HCT116 (cell line): ENCODE measurements at regions not wholly inside any gene's neighbourhood (a gene's known extent, or its start where the extent isn't known, plus 50 kb on each side); places are given as distances from the start of the nearest gene placed in this dataset.

ENCODE experiments used
- ATAC-seq: fragments of 200-7000 bp; cut with Tn5 transposase; 2 replicates; pipeline ENCODE4 v1.9.1; 2020; ENCODE audit warnings: mild to moderate bottlenecking, moderate library complexity
- BruUV-seq: library from RNA; stranded (reverse); fragments of 400-500 nt; replicated peaks from 2 replicates; lab custom pipeline; 2021; lab: Mats Ljungman, UMichigan
- CTCF ChIA-PET: fragments of 300-600 bp; sonication (Branson Sonifier 250); formaldehyde crosslinking; loops from one replicate; lab custom pipeline; 2021; ENCODE audit warnings: antibody characterized with exemption; lab: Charles Lee
- POLR2A ChIA-PET: fragments of 300-600, 350-600 bp; sonication (Branson Sonifier 250); formaldehyde crosslinking; loops from one replicate; lab custom pipeline; 2021; ENCODE audit warnings: antibody characterized with exemption; lab: Charles Lee
- RAD21 ChIA-PET, 2 experiments: fragments of 300-600 bp; sonication (Branson Sonifier 250); formaldehyde crosslinking; loops; one replicate each; lab custom pipeline; 2023; ENCODE audit warnings: low total read pairs in 2 of 2; ENCODE audit not compliant: uncharacterized antibody in 2 of 2, unreplicated experiment in 2 of 2, low non-redundant PET in 1 of 2; lab: Charles Lee
- DNase-seq: peaks from one replicate; pipeline ENCODE4 v3.0.0-alpha.2; 2010; ENCODE audit warnings: low read depth, low spot score
- H2AFZ ChIP-seq: fragments of 200-600 bp; shearing (Covaris generic), sonication (generic); 2 replicates; pipeline ENCODE4 v1.6.1; 2017; ENCODE audit warnings: low read depth, mixed run types, mixed read lengths, antibody characterized with exemption, low read length; ENCODE audit not compliant: poor library complexity, severe bottlenecking
- H3K27ac ChIP-seq: 2 replicates; pipeline ENCODE4 v1.5.1; 2012; ENCODE audit warnings: low read depth, low read length
- H3K27me3 ChIP-seq: fragments of 200-600 bp; sonication (generic); 2 replicates; pipeline ENCODE4 v1.6.1; 2016; ENCODE audit warnings: mixed run types, low read length, mixed read lengths; ENCODE audit not compliant: insufficient read depth
- H3K36me3 ChIP-seq, 2 experiments: fragments of 200-500 bp in 1 of 2; fragments of 200-600 bp in 1 of 2; sonication (Bioruptor generic) in 1 of 2; sonication (generic) in 1 of 2; 2 replicates each; pipeline versions ENCODE4 v1.5.1 to v1.6.1; 2014 to 2016; ENCODE audit warnings: low read length in 2 of 2, inconsistent platforms in 1 of 2, mixed read lengths in 1 of 2, mixed run types in 1 of 2; ENCODE audit not compliant: insufficient read depth in 2 of 2, control insufficient read depth in 1 of 2
- H3K4me1 ChIP-seq, 2 experiments: fragments of 200-600 bp in 1 of 2; sonication (generic) in 1 of 2; 2 replicates each; pipeline versions ENCODE4 v1.5.1 to v1.6.1; 2012 to 2017; ENCODE audit warnings: low read length in 2 of 2, inconsistent platforms in 1 of 2, mild to moderate bottlenecking in 1 of 2, mixed read lengths in 1 of 2, mixed run types in 1 of 2, moderate library complexity in 1 of 2; ENCODE audit not compliant: insufficient read depth in 2 of 2, control insufficient read depth in 1 of 2
- H3K4me2 ChIP-seq: fragments of 200-600 bp; sonication (generic); 2 replicates; pipeline ENCODE4 v1.6.1; 2017; ENCODE audit warnings: mixed run types, low read length, mixed read lengths
- H3K4me3 ChIP-seq, 2 experiments: fragments of 200-600 bp in 1 of 2; sonication (generic) in 1 of 2; replicated peaks in 1 of 2; 2 replicates each; pipeline ENCODE4 v1.5.1; 2011 to 2016; ENCODE audit warnings: low read length in 2 of 2, control low read depth in 1 of 2, low read depth in 1 of 2, mild to moderate bottlenecking in 1 of 2, mixed read lengths in 1 of 2, mixed run types in 1 of 2
- H3K79me2 ChIP-seq: fragments of 200-600 bp; sonication (generic); 2 replicates; pipeline ENCODE4 v1.6.1; 2017; ENCODE audit warnings: mild to moderate bottlenecking, mixed run types, low read length, moderate library complexity, mixed read lengths; ENCODE audit not compliant: insufficient read depth
- H3K9ac ChIP-seq: fragments of 200-600 bp; sonication (generic); 2 replicates; pipeline ENCODE4 v1.6.1; 2016; ENCODE audit warnings: low read length, mixed read lengths
- H3K9me2 ChIP-seq: fragments of 200-600 bp; sonication (generic), shearing (Covaris generic); 2 replicates; pipeline ENCODE4 v1.6.1; 2017; ENCODE audit warnings: mixed run types, mild to moderate bottlenecking, moderate library complexity; ENCODE audit not compliant: insufficient read depth
- H3K9me3 ChIP-seq, 2 experiments: fragments of 200-500 bp in 1 of 2; fragments of 200-600 bp in 1 of 2; sonication (Bioruptor generic) in 1 of 2; sonication (generic) in 1 of 2; 2 replicates each; pipeline ENCODE4 v1.6.1; 2014 to 2017; ENCODE audit warnings: low read length in 2 of 2, mixed read lengths in 2 of 2, inconsistent platforms in 1 of 2, low read depth in 1 of 2, mild to moderate bottlenecking in 1 of 2, mixed run types in 1 of 2, moderate library complexity in 1 of 2; ENCODE audit not compliant: control insufficient read depth in 1 of 2, insufficient read depth in 1 of 2
- H4K20me1 ChIP-seq: fragments of 200-600 bp; sonication (generic), shearing (Covaris generic); 2 replicates; pipeline ENCODE4 v1.6.1; 2017; ENCODE audit warnings: mixed run types, mild to moderate bottlenecking, moderate library complexity; ENCODE audit not compliant: insufficient read depth
- ATF3 ChIP-seq: IDR thresholded peaks from 2 replicates; pipeline ENCODE4 v1.6.1; 2012
- CBX3 ChIP-seq: IDR thresholded peaks from 2 replicates; pipeline ENCODE4 v1.6.1; 2012; ENCODE audit warnings: low read depth
- ELF1 ChIP-seq: IDR thresholded peaks from 2 replicates; pipeline ENCODE4 v1.6.1; 2012; ENCODE audit warnings: low read depth, borderline replicate concordance
- EZH2 ChIP-seq: fragments of 200-600 bp; sonication (generic); IDR thresholded peaks from 2 replicates; pipeline ENCODE4 v1.6.1; 2017; ENCODE audit warnings: antibody characterized with exemption, mixed run types
- EZH2phosphoT487 ChIP-seq: fragments of 200-600 bp; IDR thresholded peaks from 2 replicates; pipeline ENCODE4 v1.6.1; 2018; ENCODE audit warnings: antibody characterized with exemption, borderline replicate concordance
- MAX ChIP-seq: IDR thresholded peaks from 2 replicates; pipeline ENCODE4 v1.6.1; 2012
- REST ChIP-seq: IDR thresholded peaks from 2 replicates; pipeline ENCODE4 v1.6.1; 2012; ENCODE audit warnings: low read depth
- SIN3A ChIP-seq: IDR thresholded peaks from 2 replicates; pipeline ENCODE4 v1.6.1; 2012; ENCODE audit warnings: low read depth
- SRF ChIP-seq: IDR thresholded peaks from 2 replicates; pipeline ENCODE4 v1.6.1; 2012; ENCODE audit warnings: low read depth
- YY1 ChIP-seq: IDR thresholded peaks from 2 replicates; pipeline ENCODE4 v1.6.1; 2011; ENCODE audit warnings: low read length, low read depth, moderate library complexity, mild to moderate bottlenecking; ENCODE audit not compliant: insufficient replicate concordance; ENCODE audit errors: extremely low read depth
- ZBTB33 ChIP-seq: IDR thresholded peaks from 2 replicates; pipeline ENCODE4 v1.6.1; 2011; ENCODE audit warnings: mild to moderate bottlenecking, low read length, moderate library complexity; ENCODE audit not compliant: insufficient replicate concordance; ENCODE audit errors: extremely low read depth
- intact Hi-C: fragments of 100-400 bp; cut with micrococcal nuclease; formaldehyde crosslinking; loops from 2 replicates; pipeline ENCODE4 v1.10.0; 2022

GRCh38 chr1:81600878-81601622, 199.7 kb upstream of the ADGRL2 start:
- Histone ChIP-seq H3K9ac (no peak overlapping the region), H3K4me1 (no peaks in the 10 kb centered on the region), H3K4me2 (no peak overlapping the region), H3K9me3 (no peaks in the 10 kb centered on the region), H4K20me1 (no peaks in the 10 kb centered on the region), H3K4me3 (no peak overlapping the region), H3K27me3 (no peaks in the 10 kb centered on the region), H3K79me2 (no peaks in the 10 kb centered on the region), H3K9me2 (no peaks in the 10 kb centered on the region), H3K36me3 (no peaks in the 10 kb centered on the region), H3K27ac (no peak overlapping the region), H2AFZ (no peak overlapping the region)
- POLR2A ChIA-PET, result no interaction called here
- TF ChIP-seq CBX3 (no peak), SRF (no peak), ZBTB33 (no peak), SIN3A (no peak), ATF3 (no peak), REST (no peak), MAX (no peak), YY1 (no peak), ELF1 (no peak), EZH2phosphoT487 (no peak), EZH2 (no peak)
- DNase-seq (no peak), ATAC-seq (no peak)
- BruUV-seq, result no TSS peak
- RAD21 ChIA-PET, result no interaction called here
- CTCF ChIA-PET, result no interaction called here
- intact Hi-C loops, result no loop called here
